CD4-positive, alpha-beta T cell treated with Interleukin-1 beta for 1 hour (primary cell): ENCODE measurements at regions not wholly inside any gene's neighbourhood (a gene's known extent, or its start where the extent isn't known, plus 50 kb on each side); places are given as distances from the start of the nearest gene placed in this dataset.

Experiments used
- DNase-seq, 2 donors: peaks; one replicate each; pipeline ENCODE4 v3.0.0-alpha.2; 2020 to 2022

DNA sequence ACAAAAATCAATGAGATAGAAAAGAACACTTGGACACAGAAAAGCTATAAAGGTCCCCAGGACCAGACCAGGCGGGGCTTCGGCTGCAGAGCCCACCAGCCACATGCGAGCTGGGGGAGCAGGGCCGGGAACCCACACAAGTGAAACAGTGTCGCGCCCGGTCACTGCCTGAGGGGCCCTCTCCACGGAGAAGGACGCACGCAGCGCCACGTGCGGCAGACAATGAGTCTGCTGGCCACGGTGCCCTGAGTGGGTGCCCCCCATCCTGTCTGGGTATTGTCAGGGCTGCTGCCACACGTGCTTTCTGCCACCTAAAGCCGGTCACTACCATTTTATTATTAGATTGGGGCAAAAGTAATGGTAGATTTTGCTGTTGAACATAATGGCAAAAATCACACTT, 207.9 kb upstream of the HDAC4 start:
- DNase-seq, result no peak

DNA sequence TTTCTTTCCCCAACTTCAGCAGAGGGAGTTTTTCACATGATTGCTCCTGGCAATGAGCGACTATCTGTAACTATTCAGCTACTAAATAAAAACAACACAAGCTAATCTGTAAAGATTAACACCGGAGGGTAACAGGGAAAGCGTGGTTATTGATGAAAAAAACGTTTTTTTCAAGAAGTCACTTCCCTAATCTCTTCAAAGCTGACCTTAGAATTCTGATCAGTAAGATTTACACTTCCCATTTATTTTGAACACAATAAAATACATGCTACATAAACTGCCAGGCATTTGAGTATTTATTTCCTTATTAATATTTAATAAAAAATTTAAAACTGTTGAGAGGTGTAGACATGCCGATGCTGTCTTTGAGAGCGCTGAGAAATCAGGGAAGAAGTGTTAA, 207.4 kb upstream of the HDAC4 start:
- DNase-seq, result no peak

DNA sequence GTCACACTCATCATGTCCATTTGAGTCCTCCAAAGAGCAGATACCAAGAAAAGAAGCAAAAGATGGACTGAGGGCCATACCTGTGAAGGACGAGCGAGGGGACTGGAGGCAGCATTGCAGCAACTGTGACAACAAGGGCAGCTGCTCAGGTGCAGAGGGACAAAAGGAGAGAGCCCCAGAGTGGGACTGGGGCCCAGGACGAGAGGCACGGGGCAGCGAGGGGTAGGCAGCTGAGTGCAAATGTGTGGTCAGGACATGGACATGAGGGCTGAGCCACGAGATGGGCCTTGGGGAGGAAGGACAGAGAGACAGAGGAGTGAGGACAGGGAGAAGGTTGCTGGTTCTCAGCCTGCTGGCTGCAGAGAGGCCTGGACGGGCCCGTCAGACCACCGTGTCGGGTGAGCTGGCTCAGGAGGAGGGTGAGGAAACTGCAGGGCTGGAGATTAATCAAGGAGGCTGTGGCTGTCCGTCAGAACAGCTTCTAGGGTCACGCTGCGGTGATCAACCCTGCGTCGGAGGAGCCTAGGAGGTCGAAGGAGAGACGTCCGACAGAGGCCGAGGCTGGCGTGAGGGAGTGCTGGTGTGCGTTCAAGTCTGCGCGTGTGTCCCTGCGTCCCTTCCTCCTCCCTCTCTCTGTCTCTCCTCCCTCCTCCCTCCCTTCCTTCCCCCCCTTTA, 206.8 kb upstream of the HDAC4 start:
- DNase-seq, result no peak

DNA sequence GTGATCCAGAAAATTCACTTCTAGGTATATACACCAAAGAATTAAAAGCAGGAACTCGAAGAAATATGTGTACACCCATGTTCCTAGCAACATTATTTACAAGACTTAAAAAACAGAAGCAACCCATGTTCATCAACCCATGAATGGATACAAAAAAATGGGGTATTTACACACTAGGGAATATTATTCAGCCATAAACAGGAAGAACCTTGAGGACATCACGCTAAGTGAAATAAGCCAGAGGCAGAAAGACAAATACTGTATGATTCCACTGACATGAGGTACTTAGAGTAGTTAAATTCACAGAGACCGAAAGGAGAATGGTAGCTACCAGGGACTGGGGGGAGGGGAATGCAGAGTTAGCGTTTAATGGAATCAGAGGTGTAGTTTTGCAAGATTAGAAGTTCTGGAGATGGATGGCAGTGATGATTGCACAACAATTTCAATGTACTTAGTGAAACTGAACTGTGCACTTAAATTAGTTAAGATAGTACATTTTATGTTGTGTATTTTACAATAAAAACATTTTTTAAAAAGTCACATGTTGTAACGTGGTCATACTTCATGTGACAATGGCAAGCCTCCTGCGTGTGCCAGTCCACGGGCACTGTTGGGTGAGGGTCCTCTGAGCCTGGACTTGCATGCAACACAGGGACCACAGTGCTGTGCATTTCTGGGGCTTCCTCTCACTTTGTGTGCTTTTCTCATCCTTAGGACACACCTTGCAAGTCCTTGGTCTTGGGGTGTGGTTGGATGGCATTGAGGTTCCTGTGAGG, 206.1 kb upstream of the HDAC4 start:
- no peak for DNase-seq

DNA sequence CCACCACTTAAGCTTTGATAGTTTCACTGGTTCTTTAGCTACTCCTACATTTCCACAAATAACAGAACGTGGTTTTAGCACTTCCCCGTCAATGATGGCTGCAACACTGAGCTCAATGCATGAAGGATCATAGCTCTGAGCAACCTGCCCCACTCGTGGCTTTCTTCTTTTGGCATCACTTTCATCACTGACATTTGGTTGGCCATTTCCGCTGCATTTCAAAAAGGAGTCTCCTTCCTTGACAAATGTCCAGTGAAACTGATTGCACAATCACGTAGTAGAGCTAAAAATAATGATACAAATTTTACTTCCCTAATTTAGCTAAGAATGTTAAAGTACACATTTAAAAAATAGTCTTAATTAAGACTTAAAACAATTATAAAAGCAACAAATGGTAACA, 205.2 kb upstream of the HDAC4 start:
- DNase-seq, result peak in 1 of 2 donors; percentile 48

DNA sequence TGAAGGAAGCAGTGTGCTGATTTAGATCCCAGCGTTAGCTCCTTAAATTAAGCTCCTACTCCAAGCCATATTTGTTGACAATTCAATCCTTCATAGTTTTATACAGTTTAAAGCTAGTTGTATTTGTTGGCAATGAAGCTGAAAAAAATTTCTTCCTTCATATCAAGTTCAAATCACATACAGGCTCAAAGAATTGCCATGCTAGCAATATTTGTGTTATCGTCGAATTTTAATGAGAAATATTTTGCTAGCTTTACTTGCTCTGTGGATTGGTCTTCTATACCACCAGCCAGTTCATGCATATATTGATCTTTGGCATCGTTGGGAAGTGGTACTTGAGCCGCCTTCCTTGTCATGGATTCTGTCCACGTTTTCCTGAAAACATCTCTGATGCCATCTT, 204.6 kb upstream of the HDAC4 start:
- no peak for DNase-seq

DNA sequence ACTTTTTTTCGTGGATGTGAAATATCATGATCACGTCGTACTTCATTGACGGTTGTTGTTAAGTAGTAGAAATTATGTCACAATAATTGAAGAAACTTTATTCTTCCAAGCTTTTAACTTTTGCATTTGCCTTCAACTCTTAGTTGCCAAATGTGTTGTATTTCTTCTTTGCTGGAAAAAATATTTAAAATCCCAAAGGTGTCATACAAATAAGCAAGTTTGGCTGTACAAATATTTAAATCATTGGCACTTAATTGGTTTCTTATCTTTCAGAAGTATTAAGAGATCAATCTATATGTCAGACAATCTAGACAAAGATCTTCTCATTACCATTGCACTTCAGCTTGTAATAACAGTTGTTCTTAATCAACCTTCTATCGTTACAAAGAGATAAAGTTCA, 204.0 kb upstream of the HDAC4 start:
- DNase-seq, result no peak

DNA sequence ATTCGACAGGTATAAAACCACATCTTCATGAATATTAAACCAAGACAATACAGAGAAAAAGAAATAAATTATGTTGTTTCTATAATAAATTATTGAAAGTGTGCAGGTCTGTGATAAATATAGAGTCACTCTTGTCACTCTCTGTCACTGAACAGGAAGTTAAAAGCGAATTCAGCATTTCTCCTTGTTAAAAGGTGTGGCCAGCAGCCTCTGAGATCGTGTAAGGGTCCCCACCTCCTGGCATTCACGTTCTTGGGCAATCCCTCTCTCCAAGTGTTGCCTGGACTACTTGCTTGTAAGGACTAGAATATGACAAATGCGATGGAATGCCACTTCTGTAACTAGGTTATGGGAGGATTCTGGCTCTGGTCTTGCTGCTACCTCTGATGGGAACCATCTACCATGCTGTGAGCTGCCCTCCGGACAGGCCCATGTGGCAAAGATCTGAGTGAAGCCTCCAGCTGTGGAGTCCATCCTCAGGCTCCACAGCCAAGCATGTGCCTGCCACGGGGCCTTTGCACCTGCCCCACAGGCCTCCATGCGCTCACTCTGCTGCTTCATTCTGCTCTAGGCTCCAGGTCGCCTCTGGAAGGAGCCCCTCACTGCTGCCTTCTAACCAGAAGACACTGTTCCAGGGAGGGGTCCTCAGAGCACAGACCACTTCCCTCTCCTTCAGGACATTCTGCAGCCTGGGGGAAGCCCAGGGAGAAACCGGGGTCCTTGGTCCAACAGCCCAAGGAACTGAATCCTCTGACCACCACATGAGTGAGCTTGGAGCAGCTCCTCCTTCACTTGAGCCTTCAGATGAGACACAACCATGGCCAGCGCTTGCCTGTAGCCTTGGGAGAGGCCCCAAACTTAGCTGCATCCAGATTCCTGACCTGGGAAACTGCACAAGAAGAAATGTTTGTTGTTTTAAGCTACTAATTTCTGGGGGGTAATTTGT, 202.9 kb upstream of the HDAC4 start:
- no peak for DNase-seq

DNA sequence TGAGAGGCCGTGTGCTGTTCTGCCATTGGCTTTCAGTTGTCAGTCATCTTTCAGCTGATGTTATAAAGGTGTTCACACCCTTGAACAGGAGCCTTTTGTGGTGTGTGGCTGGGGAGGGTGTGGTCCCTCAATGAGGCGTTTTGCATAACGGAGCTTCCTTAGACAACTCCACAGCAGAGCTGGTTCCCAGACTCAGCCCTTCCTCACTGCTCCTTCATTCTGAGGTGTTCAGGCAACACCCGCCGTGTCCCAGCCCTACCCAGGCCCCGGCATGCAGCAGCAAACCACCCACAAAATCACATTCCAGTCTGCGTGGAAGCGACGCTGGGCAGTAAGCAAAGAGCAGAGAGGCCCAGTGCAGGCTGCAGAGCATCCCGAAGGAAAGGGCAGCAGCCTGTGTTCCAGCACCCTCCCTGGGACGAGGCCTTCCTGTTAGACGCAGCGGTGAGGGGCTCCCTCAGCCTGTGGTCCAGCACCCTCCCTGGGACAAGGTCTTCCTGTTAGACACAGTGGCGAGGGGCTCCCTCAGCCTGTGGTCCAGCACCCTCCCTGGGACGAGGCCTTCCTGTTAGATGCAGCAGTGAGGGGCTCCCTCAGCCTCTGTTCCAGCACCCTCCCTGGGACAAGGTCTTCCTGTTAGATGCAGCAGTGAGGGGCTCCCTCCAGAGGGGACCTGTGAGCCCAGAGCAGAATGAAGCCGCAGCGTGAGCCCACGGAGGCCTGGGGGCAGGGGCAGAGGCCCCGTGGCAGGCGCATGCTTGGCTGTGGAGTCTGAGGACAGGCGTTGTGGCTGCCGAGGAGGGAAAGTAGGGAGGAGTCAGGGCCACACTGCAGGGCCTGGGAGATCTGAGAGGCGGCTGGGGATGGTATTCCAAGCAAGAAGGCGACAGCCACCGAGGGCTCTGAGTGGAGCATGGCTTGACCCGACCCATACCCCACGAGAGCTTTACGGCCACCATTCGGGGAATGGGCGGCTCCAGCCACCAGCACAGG, 201.8 kb upstream of the HDAC4 start:
- peak; percentile 42 to 45 for DNase-seq

DNA sequence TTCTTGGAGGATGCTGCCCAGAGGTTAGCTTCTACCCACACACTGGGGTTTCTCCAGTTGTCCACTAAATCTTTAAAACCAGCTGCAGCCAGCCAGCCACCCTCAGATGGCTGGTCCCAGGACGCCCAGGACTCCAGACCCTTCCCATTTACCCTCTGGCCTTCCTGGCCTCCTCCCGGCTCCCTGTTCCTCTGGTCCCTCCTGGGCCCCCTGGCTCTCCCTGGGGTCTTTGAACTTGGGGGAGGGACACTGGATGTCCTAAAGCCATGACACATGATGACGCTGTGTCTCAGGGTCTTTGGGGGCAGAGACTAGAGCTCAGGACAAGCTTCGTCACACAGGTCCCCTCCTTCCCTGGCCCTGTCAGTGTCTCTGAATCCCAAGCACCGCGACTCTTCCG, 201.1 kb upstream of the HDAC4 start:
- DNase-seq, result no peak

DNA sequence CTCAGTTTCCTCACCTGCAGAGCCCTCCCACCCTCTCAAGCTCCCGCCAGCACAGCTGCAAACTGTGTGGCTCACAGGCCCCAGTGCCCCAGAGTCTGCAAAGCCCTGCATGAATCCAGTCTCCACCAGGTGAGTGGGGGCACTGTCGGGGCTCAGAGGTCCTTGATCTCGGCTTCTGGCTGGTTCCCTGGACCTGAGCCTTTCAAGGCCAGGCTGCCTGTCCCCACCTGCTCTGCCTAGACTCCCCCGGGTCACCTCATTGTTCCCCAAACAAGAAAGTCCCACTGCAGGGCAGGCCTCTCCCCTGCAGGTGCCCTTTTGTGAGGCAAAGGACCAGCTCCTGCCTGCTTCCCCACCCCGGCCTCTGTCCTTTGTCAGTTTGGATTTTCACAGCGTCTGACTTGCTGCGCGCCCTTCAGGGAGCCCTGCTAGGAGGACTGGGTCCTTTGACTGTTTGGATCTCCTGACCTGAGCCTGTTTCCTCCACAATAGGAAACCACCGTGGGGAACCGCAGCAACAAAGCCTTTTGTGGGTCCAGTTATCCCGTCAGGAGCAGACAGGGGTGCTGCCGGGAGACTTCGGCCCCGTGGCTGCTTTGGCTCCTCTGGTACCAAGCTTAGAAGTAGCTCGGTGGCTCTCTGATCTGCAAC, 200.5 kb upstream of the HDAC4 start:
- no peak for DNase-seq

DNA sequence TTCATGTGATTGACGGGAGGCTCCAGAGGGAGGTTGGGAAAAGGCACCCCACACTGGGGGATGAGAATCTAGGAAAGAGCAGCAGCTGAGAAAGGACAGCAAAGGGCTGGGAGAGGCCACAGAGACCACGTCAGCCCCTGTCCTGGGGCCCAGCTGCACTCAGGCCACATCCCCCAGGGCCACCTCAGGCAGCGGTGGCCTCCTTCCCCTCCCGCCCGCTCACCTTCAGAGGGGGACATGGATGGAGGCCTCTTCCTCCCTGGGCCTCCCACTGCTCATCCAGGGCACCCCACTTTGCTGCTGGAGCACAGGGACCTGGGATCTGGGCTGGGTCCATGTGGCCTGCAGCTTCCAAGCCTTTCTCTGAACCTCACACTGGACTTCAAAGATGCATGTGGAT, 199.8 kb upstream of the HDAC4 start:
- no peak for DNase-seq

DNA sequence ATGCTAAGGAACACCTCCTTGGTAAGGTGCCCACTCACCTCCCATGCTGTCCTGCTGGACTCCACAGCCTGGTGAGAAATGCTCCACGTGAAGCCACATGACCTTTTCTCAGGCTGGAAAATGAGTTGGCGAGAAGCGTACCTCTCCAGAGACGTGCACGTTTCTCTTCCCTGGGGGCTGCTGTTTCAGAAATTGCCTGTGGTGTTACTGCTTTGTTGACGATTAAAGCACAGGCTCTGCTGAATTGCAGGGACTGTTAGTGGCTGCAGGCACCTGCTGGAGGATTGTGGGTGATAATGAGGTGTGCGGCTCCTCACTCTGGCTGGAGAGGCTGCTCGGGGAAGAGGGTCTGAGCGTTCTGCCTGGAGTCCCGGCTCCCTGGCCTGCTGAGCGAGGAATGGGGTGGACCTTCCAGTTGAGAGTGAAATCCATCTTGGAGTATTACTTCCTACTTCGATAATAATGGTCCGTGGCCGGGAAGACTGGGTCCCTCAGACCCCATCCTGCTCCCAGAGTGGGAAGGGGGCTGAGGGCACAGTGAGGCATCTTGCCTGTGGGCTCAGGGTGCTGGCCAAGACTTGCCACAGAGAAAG, 199.3 kb upstream of the HDAC4 start:
- no peak for DNase-seq

DNA sequence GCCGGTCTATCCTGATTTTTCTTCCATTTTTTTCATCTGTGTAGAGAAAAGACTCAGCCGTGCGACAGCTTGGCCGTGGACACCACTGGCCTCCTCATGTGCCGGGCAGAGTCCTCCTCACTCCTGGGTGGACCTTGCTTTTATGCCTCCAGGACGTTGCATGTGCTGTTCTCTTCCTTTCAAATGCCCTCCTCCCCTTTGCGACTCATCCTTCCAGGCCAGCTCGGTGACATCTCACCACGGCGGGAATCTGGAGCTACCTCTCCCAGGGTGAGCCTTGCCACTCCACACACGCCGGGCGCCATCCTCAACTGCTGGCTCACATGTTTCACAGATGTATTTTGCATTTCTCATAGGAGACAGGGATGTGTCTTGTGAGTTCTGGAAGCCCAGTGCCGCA, 198.5 kb upstream of the HDAC4 start:
- DNase-seq, result no peak

DNA sequence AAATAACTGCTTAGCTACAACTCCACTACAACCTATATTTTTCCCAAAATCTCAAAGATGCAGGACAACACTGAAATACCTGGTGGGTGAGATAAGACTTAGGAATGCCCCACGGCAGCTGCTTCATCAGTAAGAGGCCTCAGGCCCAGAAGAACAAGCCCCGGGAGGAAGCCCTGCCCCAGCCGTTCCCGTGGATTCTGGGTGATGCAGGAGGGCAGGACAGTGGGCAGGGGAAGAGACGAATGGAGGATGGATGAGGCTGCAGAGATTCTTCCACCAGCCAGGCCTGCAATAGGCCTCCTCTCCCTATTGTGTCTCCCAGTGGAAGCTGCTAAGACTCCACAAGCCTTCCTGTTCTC, 197.9 kb upstream of the HDAC4 start:
- DNase-seq, result no peak

DNA sequence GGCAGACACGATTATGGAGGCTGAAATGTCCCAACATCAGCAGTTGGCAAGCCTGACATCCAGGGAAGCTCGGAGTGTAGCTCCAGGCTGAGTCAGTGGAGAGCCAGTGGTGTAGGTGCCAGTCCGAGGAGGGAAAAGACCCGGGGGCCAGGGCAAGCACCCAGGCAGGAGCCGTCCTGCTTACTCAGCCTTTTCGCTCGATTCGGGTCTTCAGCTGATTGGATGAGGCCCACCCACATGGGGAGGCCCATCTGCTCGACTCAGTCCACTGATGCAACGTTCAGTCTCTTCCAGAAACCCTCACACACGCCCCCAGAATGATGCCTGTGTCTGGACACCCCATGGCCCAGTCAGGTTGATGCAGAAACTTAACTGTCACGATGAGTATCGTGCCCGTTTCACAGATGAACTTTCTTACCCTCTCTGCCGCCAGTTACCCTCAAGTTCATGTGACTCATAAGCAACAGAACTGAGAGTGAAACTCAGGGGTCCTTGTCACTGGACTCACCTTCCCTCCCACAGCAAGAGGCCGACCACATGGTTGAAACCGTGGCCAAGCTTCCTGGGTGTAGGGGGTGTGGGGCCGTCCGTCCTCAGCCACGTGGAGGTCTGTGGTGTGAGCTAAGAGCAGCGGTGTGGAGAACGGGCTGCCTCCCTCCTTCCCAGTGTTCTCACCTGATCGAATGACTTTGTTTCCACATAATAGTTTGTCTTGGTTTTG, 197.4 kb upstream of the HDAC4 start:
- DNase-seq, result no peak

DNA sequence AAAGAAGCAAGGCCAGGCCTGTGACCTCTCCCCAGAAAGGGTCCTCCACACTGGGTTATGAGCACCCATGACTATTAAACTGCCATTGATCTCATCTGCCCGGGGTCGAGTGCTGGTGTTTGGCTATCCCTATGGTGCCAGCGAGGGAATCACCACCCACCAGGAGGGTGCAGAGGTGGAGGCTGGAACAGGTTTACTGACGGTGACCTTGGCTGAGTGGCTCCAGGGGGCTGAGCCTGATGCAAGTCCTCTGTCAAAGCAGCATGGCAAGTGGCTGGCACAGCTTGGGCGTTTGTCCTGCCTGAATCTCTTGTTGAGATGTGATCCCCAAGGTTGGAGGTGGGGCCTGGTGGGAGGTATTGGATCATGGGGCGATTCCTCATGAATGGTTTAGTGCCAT, 196.4 kb upstream of the HDAC4 start:
- no peak for DNase-seq

DNA sequence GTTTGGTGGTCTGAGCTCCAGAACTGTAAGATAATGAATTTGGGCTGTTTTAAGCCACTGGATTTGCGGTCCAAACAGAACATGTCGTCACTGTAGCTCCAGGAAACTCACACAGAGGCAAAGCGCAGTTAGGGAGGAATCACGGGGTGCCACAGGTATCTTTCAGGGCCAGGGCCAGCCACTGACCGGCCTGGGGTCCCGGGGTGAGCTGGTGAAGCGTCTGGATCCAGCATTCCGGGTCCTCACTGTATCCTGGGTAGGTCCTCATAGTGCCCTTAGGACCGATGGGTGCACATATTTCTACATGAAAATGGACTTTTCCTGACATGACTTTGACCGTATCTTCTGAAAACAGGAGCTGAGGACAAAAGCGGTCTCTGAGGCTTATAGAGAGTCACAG, 196.0 kb upstream of the HDAC4 start:
- no peak for DNase-seq

DNA sequence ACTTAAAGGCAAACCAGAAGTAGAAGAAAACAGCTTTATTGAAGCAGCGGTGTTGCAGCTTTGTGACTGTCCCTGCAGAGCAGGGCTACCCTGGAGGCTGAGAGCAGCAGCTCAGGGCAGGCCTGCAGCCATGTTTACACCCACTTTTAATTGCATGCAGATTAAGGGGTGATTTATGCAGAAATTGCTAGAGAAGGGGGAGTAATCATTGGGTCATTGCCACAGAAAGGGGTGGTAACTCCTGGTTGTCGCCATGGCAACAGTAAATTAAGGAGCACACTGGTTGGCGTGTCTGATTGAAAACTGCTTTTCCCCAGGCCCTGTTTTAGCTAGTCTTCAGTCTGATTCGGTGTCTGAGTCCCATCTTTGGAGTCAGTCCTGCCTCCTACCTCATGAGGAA, 195.4 kb upstream of the HDAC4 start:
- no peak for DNase-seq

DNA sequence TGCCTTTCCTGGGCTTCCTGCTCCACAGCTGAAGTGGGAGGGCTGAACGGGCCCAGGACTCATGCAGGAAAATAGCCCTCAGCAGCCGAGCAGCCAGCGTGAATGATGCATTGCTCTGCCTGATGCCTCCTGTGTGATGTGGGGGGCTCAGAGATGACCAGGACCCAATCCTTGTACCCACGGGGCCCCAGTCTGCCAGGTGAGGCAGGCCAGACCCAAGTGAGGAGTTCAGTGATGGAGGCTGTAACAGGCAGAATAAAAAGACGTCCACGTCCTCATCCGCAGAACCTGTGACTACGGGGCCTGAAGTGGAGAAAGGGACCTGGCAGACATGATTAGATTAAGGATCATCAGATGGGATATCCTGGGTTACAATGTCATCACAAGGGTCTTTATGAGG, 194.9 kb upstream of the HDAC4 start:
- DNase-seq, result no peak
